Panc1 (cell line): ENCODE measurements at regions not wholly inside any gene's neighbourhood (a gene's known extent, or its start where the extent isn't known, plus 50 kb on each side); places are given as distances from the start of the nearest gene placed in this dataset.

Source experiments
- ATAC-seq: fragments of 200-7000 bp; cut with Tn5 transposase; 2 replicates; pipeline ENCODE4 v1.9.1; 2020; ENCODE audit warnings: mild to moderate bottlenecking, moderate library complexity
- BruUV-seq: library from RNA; stranded (reverse); fragments of 400-500 nt; replicated peaks from 2 replicates; lab custom pipeline; 2021; lab: Mats Ljungman, UMichigan
- CTCF ChIA-PET: fragments of 300-600 bp; sonication (Branson Sonifier 250); formaldehyde crosslinking; loops from one replicate; lab custom pipeline; 2022; ENCODE audit warnings: antibody characterized with exemption; lab: Charles Lee
- POLR2A ChIA-PET: fragments of 300-600 bp; sonication (Branson Sonifier 250); formaldehyde crosslinking; loops from one replicate; lab custom pipeline; 2022; ENCODE audit warnings: antibody characterized with exemption; lab: Charles Lee
- DNase-seq: peaks from one replicate; pipeline ENCODE4 v3.0.0-alpha.2; 2010; ENCODE audit warnings: low read depth, low spot score
- H3K27ac ChIP-seq: 2 replicates; pipeline ENCODE4 v1.5.1; 2011; ENCODE audit warnings: mild to moderate bottlenecking, low read length, inconsistent platforms
- H3K27me3 ChIP-seq: fragments of 200-500 bp; sonication (Bioruptor generic); 2 replicates; pipeline ENCODE4 v1.6.0; 2014; ENCODE audit warnings: low read length, inconsistent platforms; ENCODE audit not compliant: control insufficient read depth, insufficient read depth
- H3K36me3 ChIP-seq: fragments of 200-500 bp; sonication (Bioruptor generic); 2 replicates; pipeline ENCODE4 v1.5.1; 2014; ENCODE audit warnings: inconsistent platforms, mild to moderate bottlenecking, low read length, moderate library complexity; ENCODE audit not compliant: control insufficient read depth, insufficient read depth
- H3K4me1 ChIP-seq: 2 replicates; pipeline ENCODE4 v1.5.1; 2011; ENCODE audit warnings: inconsistent platforms, mild to moderate bottlenecking, low read length, moderate library complexity; ENCODE audit not compliant: control insufficient read depth, insufficient read depth
- H3K4me3 ChIP-seq, 2 experiments: 2 replicates each; pipeline ENCODE4 v1.5.1; 2011 to 2012; ENCODE audit warnings: low read depth in 2 of 2, low read length in 2 of 2, mild to moderate bottlenecking in 2 of 2, inconsistent platforms in 1 of 2, moderate library complexity in 1 of 2
- H3K9me3 ChIP-seq: fragments of 200-500 bp; sonication (Bioruptor generic); 2 replicates; pipeline ENCODE4 v1.5.1; 2014; ENCODE audit warnings: low read depth, mild to moderate bottlenecking, inconsistent platforms, low read length, moderate library complexity; ENCODE audit not compliant: control insufficient read depth, insufficient read depth
- CTCF ChIP-seq: fragments of 450-650 bp; IDR thresholded peaks from 2 replicates; pipeline ENCODE4 v1.5.1; 2017; ENCODE audit warnings: mild to moderate bottlenecking
- POLR2AphosphoS5 ChIP-seq: IDR thresholded peaks from 2 replicates; pipeline ENCODE4 v1.6.1; 2012; ENCODE audit warnings: mild to moderate bottlenecking, low read depth, low read length, moderate library complexity
- REST ChIP-seq, 2 experiments: IDR thresholded peaks; 2 replicates each; pipeline ENCODE4 v1.6.1; 2011 to 2012; ENCODE audit warnings: low read depth in 2 of 2, control low read depth in 1 of 2, low read length in 1 of 2, mild to moderate bottlenecking in 1 of 2, moderate library complexity in 1 of 2; ENCODE audit not compliant: insufficient read depth in 1 of 2
- SIN3A ChIP-seq: IDR thresholded peaks from 2 replicates; pipeline ENCODE4 v1.6.1; 2012; ENCODE audit warnings: low read depth, mild to moderate bottlenecking, low read length, moderate library complexity, borderline replicate concordance; ENCODE audit not compliant: insufficient read depth
- TCF7L2 ChIP-seq: IDR thresholded peaks from 2 replicates; pipeline ENCODE4 v1.6.1; 2011; ENCODE audit warnings: mild to moderate bottlenecking, low read depth, low read length, inconsistent platforms
- in situ Hi-C: cut with HindIII; loops from 2 replicates; pipeline ENCODE4 v1.10.0; 2016; ENCODE audit warnings: low sequenced_read_pairs, low pct_unique_long_range_greater_than_20kb
- intact Hi-C: fragments of 100-400 bp; cut with micrococcal nuclease; formaldehyde crosslinking; loops from one replicate; pipeline ENCODE4 v1.10.0; 2022; ENCODE audit not compliant: unreplicated experiment

- CTCF ChIA-PET = no interaction called here
Measured at GRCh38 chr2:8442833-8443486, 238.9 kb upstream of the ID2 start.

GRCh38 chr2:8445580-8445979 is 236.3 kb upstream of the ID2 start:
- H3K4me3 ChIP-seq = no peak overlapping the region

More at GRCh38 chr2:8442833-8443486, 238.9 kb upstream of the ID2 start:
- intact Hi-C loops (no loop called here), in situ Hi-C loops (no loop called here)
- Histone ChIP-seq H3K36me3 (no peaks in the 10 kb centered on the region), H3K4me1 (peaks cover 3% of the 10 kb centered on the region; the same call in 1 of the 2 replicates), H3K4me3 (no peak overlapping the region), H3K27me3 (no peaks in the 10 kb centered on the region), H3K9me3 (no peaks in the 10 kb centered on the region), H3K27ac (no peak overlapping the region)
- DNase-seq = no peak
- TF ChIP-seq SIN3A (no peak), POLR2AphosphoS5 (no peak), TCF7L2 (no peak), CTCF (no peak), REST (IDR thresholded peaks at IDR 0.05; ENCODE audit: insufficient read depth in 1 of 2, low read depth in 2 of 2, low read length in 1 of 2) (no peak)
- no peak for ATAC-seq
- no TSS peak for BruUV-seq
- POLR2A ChIA-PET = no interaction called here

More at GRCh38 chr2:8445580-8445979, 236.3 kb upstream of the ID2 start:
- Histone ChIP-seq H3K27me3 (no peaks in the 10 kb centered on the region), H3K9me3 (no peaks in the 10 kb centered on the region), H3K27ac (no peak overlapping the region), H3K36me3 (no peaks in the 10 kb centered on the region), H3K4me1 (peaks cover 3% of the 10 kb centered on the region; the same call in 1 of the 2 replicates)
- no peak for ATAC-seq
- intact Hi-C loops = no loop called here
- ChIA-PET POLR2A (no interaction called here), CTCF (no interaction called here)
- no TSS peak for BruUV-seq
- TF ChIP-seq CTCF (no peak), SIN3A (no peak), POLR2AphosphoS5 (no peak), TCF7L2 (no peak), REST (IDR thresholded peaks at IDR 0.05; ENCODE audit: insufficient read depth in 1 of 2, low read depth in 2 of 2, low read length in 1 of 2) (no peak)
- in situ Hi-C loops = no loop called here
- DNase-seq = no peak
